Natural killer cell (primary cell): ENCODE measurements at regions not wholly inside any gene's neighbourhood (a gene's known extent, or its start where the extent isn't known, plus 50 kb on each side); places are given as distances from the start of the nearest gene placed in this dataset.

Source experiments
- ATAC-seq, 3 donors: fragments of 150-1000 bp in 2 of 3; fragments of 200-7000 bp in 1 of 3; cut with Tn5 transposase; 1 replicate in 1 of 3; 2 replicates in 2 of 3; pipeline ENCODE4 v1.10.0; 2021; ENCODE audit warnings: mild to moderate bottlenecking in 2 of 3, moderate library complexity in 2 of 3
- DNase-seq, 2 donors: peaks; one replicate each; pipeline versions ENCODE4 v3.0.0 to v3.0.0-alpha.2; 2013 to 2021; ENCODE audit warnings: mixed read lengths in 1 of 2
- H3K27ac ChIP-seq: one replicate; pipeline ENCODE4 v1.5.1; 2013; ENCODE audit warnings: mild to moderate bottlenecking, low read length
- H3K27me3 ChIP-seq: one replicate; pipeline ENCODE4 v1.6.1; 2013; ENCODE audit warnings: low read length; ENCODE audit not compliant: control insufficient read depth, insufficient read depth
- H3K36me3 ChIP-seq: one replicate; pipeline ENCODE4 v1.6.1; 2013; ENCODE audit warnings: low read length; ENCODE audit not compliant: control insufficient read depth, insufficient read depth
- H3K4me1 ChIP-seq: one replicate; pipeline ENCODE4 v1.6.1; 2013; ENCODE audit warnings: low read length; ENCODE audit not compliant: control insufficient read depth, insufficient read depth
- H3K4me3 ChIP-seq: one replicate; pipeline ENCODE4 v1.5.1; 2013; ENCODE audit warnings: low read length
- H3K9me3 ChIP-seq: one replicate; pipeline ENCODE4 v1.6.1; 2013; ENCODE audit warnings: low read length; ENCODE audit not compliant: control insufficient read depth, insufficient read depth
- H3K27ac Mint-ChIP-seq, 2 donors: one replicate each; pipeline ENCODE4 v1.8.0; 2022; ENCODE audit warnings: mild to moderate bottlenecking in 2 of 2, mixed read lengths in 2 of 2, moderate library complexity in 1 of 2
- H3K27me3 Mint-ChIP-seq, 2 donors: one replicate each; pipeline ENCODE4 v1.8.0; 2022; ENCODE audit warnings: low read depth in 2 of 2, mixed read lengths in 2 of 2
- H3K36me3 Mint-ChIP-seq: one replicate; pipeline ENCODE4 v1.8.0; 2022; ENCODE audit warnings: mixed read lengths
- H3K4me1 Mint-ChIP-seq, 2 donors: one replicate each; pipeline ENCODE4 v1.8.0; 2022; ENCODE audit warnings: mixed read lengths in 2 of 2
- H3K4me3 Mint-ChIP-seq: one replicate; pipeline ENCODE4 v1.8.0; 2022; ENCODE audit warnings: mild to moderate bottlenecking, moderate library complexity, mixed read lengths
- H3K9me3 Mint-ChIP-seq, 2 donors: one replicate each; pipeline ENCODE4 v1.8.0; 2022; ENCODE audit warnings: mixed read lengths in 2 of 2
- WGBS: methylation state at CpG from one replicate; pipeline ENCODE4 v1.1.7; 2013; ENCODE audit warnings: missing lambda C conversion rate; ENCODE audit not compliant: insufficient coverage; 5-methylcytosine and 5-hydroxymethylcytosine counted together
- intact Hi-C: fragments of 100-400 bp; cut with micrococcal nuclease; formaldehyde crosslinking; loops from one replicate; pipeline ENCODE4 v1.14.2; 2022
- TF ChIP-seq, protein P1 (sequence below): fragments of 200-600 bp; IDR thresholded peaks from one replicate; pipeline ENCODE4 v1.8.0; 2022; ENCODE audit warnings: antibody characterized with exemption

DNA sequence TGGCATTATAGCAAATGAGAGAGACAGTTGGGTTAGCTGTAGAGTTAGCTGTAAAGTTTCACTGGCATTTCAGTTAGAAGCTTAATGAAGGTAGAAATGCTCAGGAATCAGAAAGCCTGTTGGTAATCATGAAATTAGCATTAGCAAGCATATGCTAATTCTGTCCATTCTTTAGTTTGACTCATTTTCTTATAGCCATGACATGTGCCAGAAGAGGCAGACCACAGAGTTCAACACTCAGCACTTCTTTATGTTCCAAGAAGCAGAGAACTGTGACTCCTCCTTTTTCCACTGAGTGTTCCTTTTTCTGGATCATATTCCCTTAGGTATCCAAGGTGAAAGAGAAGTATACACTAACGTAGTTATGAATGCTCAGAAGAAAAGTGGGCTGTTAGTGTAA lies 276.2 kb upstream of the SGO1 start:
- Mint-ChIP-seq H3K27ac (no peak overlapping the region), H3K9me3 (peaks cover 19 to 21% of the 10 kb centered on the region in 2 donors), H3K4me3 (no peak overlapping the region), H3K4me1 (no peaks in the 10 kb centered on the region), H3K36me3 (peaks cover 29% of the 10 kb centered on the region), H3K27me3 (no peaks in the 10 kb centered on the region)
- WGBS, result no CpG with 5 or more reads among the region's 1 CpG
- no peaks in the 10 kb centered on the region for H3K4me1 ChIP-seq
- H3K27me3 ChIP-seq, result no peaks in the 10 kb centered on the region
- no peak for ATAC-seq
- H3K27ac ChIP-seq, result no peak overlapping the region
- TF ChIP-seq, protein P1, sequence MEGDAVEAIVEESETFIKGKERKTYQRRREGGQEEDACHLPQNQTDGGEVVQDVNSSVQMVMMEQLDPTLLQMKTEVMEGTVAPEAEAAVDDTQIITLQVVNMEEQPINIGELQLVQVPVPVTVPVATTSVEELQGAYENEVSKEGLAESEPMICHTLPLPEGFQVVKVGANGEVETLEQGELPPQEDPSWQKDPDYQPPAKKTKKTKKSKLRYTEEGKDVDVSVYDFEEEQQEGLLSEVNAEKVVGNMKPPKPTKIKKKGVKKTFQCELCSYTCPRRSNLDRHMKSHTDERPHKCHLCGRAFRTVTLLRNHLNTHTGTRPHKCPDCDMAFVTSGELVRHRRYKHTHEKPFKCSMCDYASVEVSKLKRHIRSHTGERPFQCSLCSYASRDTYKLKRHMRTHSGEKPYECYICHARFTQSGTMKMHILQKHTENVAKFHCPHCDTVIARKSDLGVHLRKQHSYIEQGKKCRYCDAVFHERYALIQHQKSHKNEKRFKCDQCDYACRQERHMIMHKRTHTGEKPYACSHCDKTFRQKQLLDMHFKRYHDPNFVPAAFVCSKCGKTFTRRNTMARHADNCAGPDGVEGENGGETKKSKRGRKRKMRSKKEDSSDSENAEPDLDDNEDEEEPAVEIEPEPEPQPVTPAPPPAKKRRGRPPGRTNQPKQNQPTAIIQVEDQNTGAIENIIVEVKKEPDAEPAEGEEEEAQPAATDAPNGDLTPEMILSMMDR, result no peak
- DNase-seq, result no peak
- peaks cover 7% of the 10 kb centered on the region for H3K9me3 ChIP-seq
- intact Hi-C loops, result no loop called here
- H3K36me3 ChIP-seq, result no peaks in the 10 kb centered on the region
- no peak overlapping the region for H3K4me3 ChIP-seq

DNA sequence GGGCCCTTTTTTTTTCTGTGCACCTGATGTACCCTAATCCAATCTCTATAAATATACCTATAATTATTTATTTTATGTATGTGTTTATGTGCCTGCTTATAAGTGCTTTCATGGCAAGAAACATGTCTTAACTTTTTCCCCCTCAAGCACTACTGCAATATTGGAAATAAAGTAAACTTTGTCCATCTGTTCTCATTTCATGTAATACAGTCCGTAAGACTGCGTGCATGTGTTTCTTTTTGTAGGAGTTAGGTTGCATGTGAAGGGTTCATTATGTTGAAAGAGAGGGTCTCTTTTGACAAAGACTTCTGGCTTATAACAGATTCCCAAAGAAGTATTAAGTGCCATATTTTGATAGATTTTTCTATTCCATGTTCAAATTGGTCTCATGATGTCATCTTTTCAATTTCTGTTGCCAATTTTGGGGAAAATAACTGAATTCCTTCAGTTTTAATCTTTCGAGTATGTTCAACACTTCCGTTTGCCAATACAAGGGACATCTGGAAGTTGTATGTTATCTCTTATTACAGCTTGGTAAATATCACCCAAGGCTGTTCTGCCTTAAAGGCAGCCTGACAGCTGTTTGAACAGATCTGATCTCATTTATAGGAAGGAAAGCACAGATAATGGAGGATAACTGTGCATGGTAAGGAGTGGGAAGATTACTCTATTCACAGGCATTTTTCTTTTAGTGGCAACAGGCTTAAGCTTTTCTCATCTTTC lies 273.1 kb upstream of the SGO1 start:
- ATAC-seq (no peak), DNase-seq (no peak)
- Mint-ChIP-seq H3K27ac (no peak overlapping the region), H3K9me3 (peaks cover 15 to 19% of the 10 kb centered on the region in 2 donors), H3K27me3 (no peaks in the 10 kb centered on the region), H3K36me3 (peaks cover 23% of the 10 kb centered on the region), H3K4me1 (no peaks in the 10 kb centered on the region), H3K4me3 (no peak overlapping the region)
- Histone ChIP-seq H3K9me3 (peaks cover 5% of the 10 kb centered on the region), H3K27ac (no peak overlapping the region), H3K4me3 (no peak overlapping the region), H3K4me1 (no peaks in the 10 kb centered on the region), H3K27me3 (no peaks in the 10 kb centered on the region), H3K36me3 (no peaks in the 10 kb centered on the region)
- WGBS, result 71% methylated on average over 4 of the region's 4 CpGs
- TF ChIP-seq, protein P1, result no peak
- intact Hi-C loops, result no loop called here

DNA sequence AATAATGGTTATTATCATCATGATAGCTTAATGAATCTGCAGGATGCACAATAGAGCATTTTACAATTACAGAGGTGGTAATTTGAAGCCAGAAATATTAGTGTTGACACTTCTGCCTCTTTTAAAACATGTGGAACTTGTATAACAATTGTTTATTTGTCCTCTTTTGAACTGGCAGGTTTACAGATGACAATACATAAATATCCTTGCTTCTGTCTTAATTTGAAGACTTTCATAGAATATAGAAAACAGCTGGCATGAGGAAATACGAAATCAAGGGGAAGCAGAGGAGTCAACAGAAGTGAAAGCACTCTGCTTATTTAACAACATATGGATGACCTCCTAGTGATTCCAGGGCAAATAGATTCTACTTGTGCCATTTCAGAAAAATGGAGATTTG lies 270.5 kb upstream of the SGO1 start:
- TF ChIP-seq, protein P1, result no peak
- Mint-ChIP-seq H3K36me3 (peaks cover 21% of the 10 kb centered on the region), H3K4me3 (no peak overlapping the region), H3K4me1 (no peaks in the 10 kb centered on the region), H3K27ac (no peak overlapping the region), H3K9me3 (peaks cover 12 to 13% of the 10 kb centered on the region in 2 donors), H3K27me3 (no peaks in the 10 kb centered on the region)
- H3K4me3 ChIP-seq, result no peak overlapping the region
- peaks cover 8% of the 10 kb centered on the region for H3K9me3 ChIP-seq
- ATAC-seq, result no peak
- H3K4me1 ChIP-seq, result no peaks in the 10 kb centered on the region
- no peaks in the 10 kb centered on the region for H3K36me3 ChIP-seq
- intact Hi-C loops, result no loop called here
- no peak overlapping the region for H3K27ac ChIP-seq
- WGBS, result 67% methylated on average over 1 of the region's 1 CpG
- no peak for DNase-seq
- no peaks in the 10 kb centered on the region for H3K27me3 ChIP-seq

DNA sequence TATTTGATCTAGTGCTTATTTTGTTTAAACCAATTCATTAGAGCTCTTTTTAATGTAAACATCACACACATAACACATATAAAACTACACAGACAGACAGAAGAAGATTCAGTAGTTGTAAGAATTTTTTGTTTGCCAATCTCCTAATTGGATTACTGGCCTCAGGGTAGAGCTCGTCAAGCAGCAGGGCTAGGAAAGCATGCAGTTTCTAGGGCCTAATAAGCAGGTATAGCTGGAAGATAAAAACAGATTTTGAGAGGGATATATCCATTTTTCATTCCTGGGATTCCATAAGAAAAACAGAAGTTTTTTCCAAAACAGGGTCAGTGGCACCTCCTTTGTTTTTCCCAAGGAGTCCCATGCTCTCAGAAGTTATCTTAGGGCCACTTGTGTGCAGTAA lies 265.2 kb upstream of the SGO1 start:
- Mint-ChIP-seq H3K36me3 (no peaks in the 10 kb centered on the region), H3K4me3 (no peak overlapping the region), H3K4me1 (no peaks in the 10 kb centered on the region), H3K27ac (no peak overlapping the region), H3K27me3 (no peaks in the 10 kb centered on the region), H3K9me3 (peaks cover 6 to 8% of the 10 kb centered on the region in 2 donors)
- Histone ChIP-seq H3K27ac (no peak overlapping the region), H3K4me3 (no peak overlapping the region), H3K9me3 (peaks cover 3% of the 10 kb centered on the region), H3K27me3 (no peaks in the 10 kb centered on the region), H3K4me1 (no peaks in the 10 kb centered on the region), H3K36me3 (no peaks in the 10 kb centered on the region)
- no peak for DNase-seq
- 56% methylated on average over 1 of the region's 1 CpG for WGBS
- TF ChIP-seq, protein P1, result no peak
- ATAC-seq, result no peak
- intact Hi-C loops, result no loop called here
